Memory B cell (primary cell): ENCODE measurements at regions not wholly inside any gene's neighbourhood (a gene's known extent, or its start where the extent isn't known, plus 50 kb on each side); places are given as distances from the start of the nearest gene placed in this dataset.
"Not testable (repeated sequence)": the region's sequence is repeated elsewhere in the genome, so short reads cannot be mapped to it uniquely, and the experiment has no call there.

Experiments used
- ATAC-seq: fragments of 150-1000 bp; cut with Tn5 transposase; 2 replicates; pipeline ENCODE4 v1.10.0; 2021; ENCODE audit warnings: low read depth, mild to moderate bottlenecking, moderate library complexity
- DNase-seq, 2 donors: peaks; one replicate each; pipeline ENCODE4 v3.0.0; 2022; ENCODE audit warnings: low spot score in 2 of 2
- H3K27ac Mint-ChIP-seq: one replicate; pipeline ENCODE4 v1.8.0; 2022; ENCODE audit warnings: mild to moderate bottlenecking, moderate library complexity, mixed read lengths
- H3K27me3 Mint-ChIP-seq: one replicate; pipeline ENCODE4 v1.8.0; 2022; ENCODE audit warnings: mixed read lengths
- H3K36me3 Mint-ChIP-seq: one replicate; pipeline ENCODE4 v1.8.0; 2022; ENCODE audit warnings: mild to moderate bottlenecking, mixed read lengths
- H3K4me1 Mint-ChIP-seq: one replicate; pipeline ENCODE4 v1.8.0; 2022; ENCODE audit warnings: mixed read lengths
- H3K4me3 Mint-ChIP-seq: one replicate; pipeline ENCODE4 v1.8.0; 2022; ENCODE audit warnings: mild to moderate bottlenecking, moderate library complexity, mixed read lengths
- H3K9me3 Mint-ChIP-seq: one replicate; pipeline ENCODE4 v1.8.0; 2022; ENCODE audit warnings: mixed read lengths

DNA sequence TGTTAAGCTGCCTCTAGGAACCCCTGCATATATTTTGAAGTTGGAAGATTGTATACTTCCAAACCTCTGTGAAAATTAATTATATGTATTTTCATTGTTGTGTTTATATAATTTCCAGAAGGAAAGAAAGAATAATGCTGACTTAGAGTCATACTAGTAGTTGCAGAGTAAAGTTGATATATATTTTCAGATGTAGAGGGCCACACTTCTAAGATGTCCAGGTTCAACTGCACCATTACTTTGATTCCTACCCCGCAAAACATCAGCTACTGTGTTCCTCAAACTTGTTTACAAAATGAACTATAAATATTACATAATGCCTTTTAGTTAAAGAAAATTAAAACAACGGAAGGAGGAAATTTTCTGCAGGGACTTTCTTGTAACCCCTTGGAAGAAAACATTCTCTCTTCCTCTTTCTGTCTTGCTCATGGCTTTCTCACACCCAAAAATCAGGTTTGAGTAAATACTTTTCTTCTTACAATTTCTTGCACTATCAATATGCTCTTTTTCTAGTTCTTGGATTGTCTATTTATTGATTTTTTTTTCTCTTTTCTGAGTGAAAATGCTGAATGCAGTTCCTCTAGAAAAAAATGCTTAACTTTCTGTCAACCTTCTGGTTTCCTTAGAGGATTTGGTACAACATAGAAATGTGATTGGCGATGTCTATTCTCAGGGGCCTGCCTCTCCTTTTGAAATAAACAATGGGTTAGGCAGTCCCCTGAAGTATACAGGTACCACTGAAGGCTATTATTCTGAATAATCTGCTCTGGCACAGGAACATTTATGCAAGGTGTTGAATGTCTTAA is 867.8 kb downstream of the TTLL7 start:
- no peaks in the 10 kb centered on the region for H3K9me3 Mint-ChIP-seq
- no peak overlapping the region for H3K27ac Mint-ChIP-seq
- no peaks in the 10 kb centered on the region for H3K27me3 Mint-ChIP-seq
- ATAC-seq (no peak), DNase-seq (no peak)
- no peak overlapping the region for H3K4me3 Mint-ChIP-seq
- H3K36me3 Mint-ChIP-seq: no peaks in the 10 kb centered on the region
- no peaks in the 10 kb centered on the region for H3K4me1 Mint-ChIP-seq

DNA sequence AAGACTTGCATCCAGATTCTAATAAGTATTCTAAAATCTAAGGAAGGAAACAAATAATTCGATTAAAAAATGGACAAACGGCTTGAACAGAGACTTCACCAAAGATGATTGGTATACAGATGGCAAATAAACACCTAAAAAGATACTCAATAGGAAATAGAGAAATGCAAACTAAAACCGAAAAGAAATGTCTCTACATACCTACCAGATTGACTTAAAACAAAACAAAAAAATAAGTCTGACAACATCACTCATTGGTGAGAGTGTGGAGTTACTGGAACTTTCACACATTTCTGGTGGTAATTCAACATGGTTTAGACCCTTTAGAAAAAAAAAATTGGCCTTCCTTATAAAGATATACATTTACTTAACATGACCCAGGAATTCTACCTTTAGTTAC is 869.8 kb downstream of the TTLL7 start:
- Mint-ChIP-seq H3K27me3 (no peaks in the 10 kb centered on the region), H3K36me3 (no peaks in the 10 kb centered on the region), H3K4me3 (no peak overlapping the region), H3K9me3 (no peaks in the 10 kb centered on the region), H3K4me1 (no peaks in the 10 kb centered on the region), H3K27ac (no peak overlapping the region)
- no peak for DNase-seq
- no peak for ATAC-seq

DNA sequence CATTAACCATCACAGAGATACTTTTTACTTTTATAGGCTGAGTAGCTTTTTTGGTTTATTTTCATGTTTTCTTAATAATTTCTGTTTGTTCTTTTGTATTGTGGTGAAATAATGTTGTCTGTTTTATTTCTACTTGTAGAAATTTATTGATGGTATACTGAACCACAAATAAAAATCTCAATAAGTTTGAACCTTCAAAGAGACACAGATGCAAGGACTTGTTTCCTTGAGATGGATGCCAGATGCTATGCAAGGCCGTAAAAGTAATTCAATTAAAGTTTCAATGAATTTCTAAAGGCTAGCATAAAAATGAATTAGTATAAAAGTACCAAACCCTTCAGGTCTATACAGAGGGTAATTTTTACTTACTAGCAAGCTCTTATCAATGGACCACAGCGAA is 873.5 kb downstream of the TTLL7 start:
- Mint-ChIP-seq H3K9me3 (no peaks in the 10 kb centered on the region), H3K27ac (no peak overlapping the region), H3K36me3 (no peaks in the 10 kb centered on the region), H3K27me3 (no peaks in the 10 kb centered on the region), H3K4me1 (no peaks in the 10 kb centered on the region), H3K4me3 (no peak overlapping the region)
- no peak for ATAC-seq
- no peak for DNase-seq

DNA sequence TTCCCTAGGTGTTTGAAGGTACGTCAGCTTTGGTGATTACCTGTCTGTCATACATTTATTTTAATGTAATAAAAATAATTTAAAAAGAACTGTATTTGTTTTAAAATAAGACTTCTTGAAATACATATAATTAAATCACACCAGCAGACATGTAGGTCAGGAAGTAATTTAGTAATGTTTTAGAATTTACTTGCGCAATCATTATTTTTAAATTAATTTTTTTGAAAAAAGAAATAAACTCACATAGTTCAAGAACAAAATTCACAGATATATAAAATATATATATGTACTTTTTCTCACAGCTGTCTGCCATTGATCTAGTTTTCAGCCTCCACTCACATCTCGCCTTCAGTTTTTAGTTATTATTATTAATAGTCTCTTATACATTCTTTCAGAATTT is 875.9 kb downstream of the TTLL7 start:
- H3K9me3 Mint-ChIP-seq: no peaks in the 10 kb centered on the region
- no peak for ATAC-seq
- no peak overlapping the region for H3K27ac Mint-ChIP-seq
- H3K4me3 Mint-ChIP-seq: no peak overlapping the region
- no peak for DNase-seq
- H3K4me1 Mint-ChIP-seq: no peaks in the 10 kb centered on the region
- no peaks in the 10 kb centered on the region for H3K36me3 Mint-ChIP-seq
- H3K27me3 Mint-ChIP-seq: no peaks in the 10 kb centered on the region

DNA sequence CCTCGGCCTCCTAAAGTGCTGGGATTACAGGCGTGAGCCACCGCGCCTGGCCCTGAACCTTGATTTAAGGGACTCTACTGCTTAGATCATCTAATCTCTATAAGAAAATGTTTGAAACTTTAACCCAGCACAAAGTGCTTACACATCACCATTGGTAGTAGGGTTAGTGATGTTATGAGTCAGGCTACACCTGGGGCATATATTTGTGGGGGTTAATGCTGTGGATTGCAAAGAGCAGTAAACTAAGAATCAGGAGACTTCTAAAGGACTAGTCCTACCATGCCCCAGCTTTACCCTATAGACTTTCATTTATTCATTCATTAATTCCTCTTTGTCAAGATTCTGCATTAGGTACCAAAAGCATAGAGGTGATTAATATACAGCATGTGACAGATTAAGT is 880.5 kb downstream of the TTLL7 start:
- Mint-ChIP-seq H3K36me3 (no peaks in the 10 kb centered on the region), H3K4me1 (no peaks in the 10 kb centered on the region), H3K4me3 (no peak overlapping the region), H3K27ac (no peak overlapping the region), H3K9me3 (no peaks in the 10 kb centered on the region), H3K27me3 (no peaks in the 10 kb centered on the region)
- no peak for DNase-seq
- ATAC-seq: no peak

DNA sequence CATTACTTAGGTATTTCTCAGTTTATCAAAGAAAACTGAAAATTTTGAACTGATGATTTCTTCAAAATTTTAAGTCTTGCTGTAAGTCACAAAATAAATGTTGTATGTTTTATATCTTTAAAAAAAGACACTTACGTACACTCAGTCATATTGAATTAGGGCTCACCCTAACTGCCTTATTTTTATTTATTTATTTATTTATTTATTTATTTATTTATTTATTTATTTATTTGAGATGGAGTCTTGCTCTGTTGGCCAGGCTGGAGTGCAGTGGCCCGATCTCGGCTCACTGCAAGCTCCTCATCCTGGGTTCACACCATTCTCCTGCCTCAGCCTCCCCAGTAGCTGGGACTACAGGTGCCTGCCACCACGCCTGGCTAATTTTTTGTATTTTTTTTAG is 881.9 kb downstream of the TTLL7 start:
- not testable (repeated sequence) for H3K36me3 Mint-ChIP-seq, H3K4me3 Mint-ChIP-seq, H3K9me3 Mint-ChIP-seq, H3K27ac Mint-ChIP-seq, H3K27me3 Mint-ChIP-seq, H3K4me1 Mint-ChIP-seq, ATAC-seq, DNase-seq

DNA sequence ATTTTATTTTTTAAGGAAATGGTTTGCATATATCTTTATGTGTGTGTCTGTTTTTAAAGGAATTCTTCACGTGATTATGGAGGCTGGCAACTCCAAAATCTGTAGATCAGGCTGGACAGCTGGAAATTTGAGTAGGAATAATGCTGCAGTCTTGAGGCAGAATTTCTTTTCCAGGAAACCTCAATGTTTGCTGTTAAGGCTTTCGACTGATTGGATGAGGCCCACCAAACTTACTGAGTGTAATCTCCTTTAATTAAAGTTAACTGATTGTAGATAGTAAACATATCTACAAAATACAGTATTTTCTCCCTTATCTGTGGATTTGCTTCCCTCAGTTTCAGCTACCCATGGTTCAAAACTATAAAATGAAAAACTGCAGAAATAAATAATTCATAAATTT is 883.1 kb downstream of the TTLL7 start:
- no peak for ATAC-seq
- Mint-ChIP-seq H3K27ac (no peak overlapping the region), H3K27me3 (no peaks in the 10 kb centered on the region), H3K9me3 (no peaks in the 10 kb centered on the region), H3K4me3 (no peak overlapping the region), H3K4me1 (no peaks in the 10 kb centered on the region), H3K36me3 (no peaks in the 10 kb centered on the region)
- DNase-seq: no peak

DNA sequence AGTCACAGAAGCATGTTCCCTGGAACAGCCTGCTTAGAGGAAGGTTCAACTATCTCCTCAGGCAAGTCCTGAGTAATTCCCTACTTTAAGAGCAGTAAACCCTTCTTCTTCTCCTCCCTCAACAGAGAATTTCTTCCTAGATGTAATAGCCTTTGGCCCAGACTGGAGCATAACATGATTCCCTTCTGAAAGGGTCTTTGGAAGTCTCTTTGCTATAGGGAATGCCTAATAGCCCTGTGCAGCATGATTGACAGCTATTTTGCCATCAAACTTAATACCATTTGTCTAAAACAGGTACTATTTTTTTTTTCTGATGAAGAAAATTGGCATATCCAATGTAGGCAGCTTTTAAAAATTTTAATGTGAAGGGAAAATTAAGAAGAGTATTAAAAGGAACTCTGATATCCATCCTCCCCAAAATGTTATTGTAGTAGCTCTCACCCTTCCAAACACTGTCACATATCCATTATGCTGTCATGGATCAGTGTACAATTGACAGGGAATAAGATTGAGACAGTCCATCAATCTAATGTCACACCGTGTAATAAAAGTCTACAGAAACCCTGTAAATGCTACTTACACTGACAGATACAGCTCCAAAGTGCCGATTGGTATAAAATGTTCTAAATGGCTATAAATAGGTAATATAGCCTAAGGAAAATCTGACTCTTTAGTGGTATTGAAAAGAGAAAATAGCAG is 884.6 kb downstream of the TTLL7 start:
- DNase-seq (no peak), ATAC-seq (no peak)
- Mint-ChIP-seq H3K36me3 (no peaks in the 10 kb centered on the region), H3K27me3 (no peaks in the 10 kb centered on the region), H3K4me3 (no peak overlapping the region), H3K4me1 (no peaks in the 10 kb centered on the region), H3K27ac (no peak overlapping the region), H3K9me3 (no peaks in the 10 kb centered on the region)

DNA sequence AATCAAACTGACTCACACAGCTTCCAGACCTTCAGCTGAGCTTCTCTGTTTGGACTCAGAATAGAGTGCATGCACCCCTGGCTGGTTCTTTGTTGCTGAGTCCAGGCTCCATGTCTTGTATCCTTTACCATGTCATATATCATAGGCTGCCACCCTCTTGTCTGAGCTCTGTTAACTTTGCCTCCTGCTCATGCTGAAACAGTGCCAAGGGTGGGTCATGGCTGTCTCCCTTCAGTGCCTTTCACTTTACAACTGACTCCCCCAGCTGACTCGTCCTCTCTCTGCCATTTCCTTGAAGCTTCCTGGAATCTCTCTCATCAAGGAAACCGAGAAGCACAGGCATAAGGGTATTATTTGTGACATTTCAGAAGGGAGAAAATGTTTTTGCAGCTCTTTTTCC is 885.3 kb downstream of the TTLL7 start:
- no peaks in the 10 kb centered on the region for H3K36me3 Mint-ChIP-seq
- no peaks in the 10 kb centered on the region for H3K4me1 Mint-ChIP-seq
- DNase-seq: no peak
- H3K4me3 Mint-ChIP-seq: no peak overlapping the region
- no peaks in the 10 kb centered on the region for H3K9me3 Mint-ChIP-seq
- no peak for ATAC-seq
- no peaks in the 10 kb centered on the region for H3K27me3 Mint-ChIP-seq
- no peak overlapping the region for H3K27ac Mint-ChIP-seq

DNA sequence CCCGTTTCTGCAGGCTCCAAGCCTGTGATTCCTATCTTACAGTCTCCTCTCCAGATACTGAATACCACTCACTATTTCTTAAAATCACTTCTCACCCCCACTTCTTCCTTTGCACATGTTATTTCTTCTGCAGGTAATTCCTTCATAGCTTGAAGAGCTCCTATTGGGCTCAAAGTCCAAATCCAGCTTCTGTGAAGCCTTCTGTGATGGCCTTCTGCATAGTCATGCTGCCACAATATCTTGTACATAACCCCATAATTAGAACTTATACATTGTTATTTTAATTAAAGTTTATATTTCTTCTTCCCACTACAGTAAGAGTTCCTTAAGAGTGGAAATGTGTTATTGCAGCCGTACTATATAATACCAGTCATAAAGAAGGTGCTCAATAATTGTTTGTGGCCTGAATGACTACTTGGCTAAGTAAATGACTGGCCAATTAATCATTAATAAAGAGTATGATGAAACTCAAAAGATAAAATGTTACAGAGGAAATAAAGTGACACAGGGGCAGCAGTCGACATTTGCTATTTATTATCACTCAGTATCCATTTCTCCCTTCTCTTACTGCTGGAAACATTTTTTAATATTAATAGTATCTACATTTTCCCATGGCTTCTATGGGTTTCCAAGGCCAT is 886.6 kb downstream of the TTLL7 start:
- H3K4me3 Mint-ChIP-seq: no peak overlapping the region
- no peaks in the 10 kb centered on the region for H3K4me1 Mint-ChIP-seq
- no peaks in the 10 kb centered on the region for H3K27me3 Mint-ChIP-seq
- H3K27ac Mint-ChIP-seq: no peak overlapping the region
- DNase-seq (no peak), ATAC-seq (no peak)
- no peaks in the 10 kb centered on the region for H3K9me3 Mint-ChIP-seq
- no peaks in the 10 kb centered on the region for H3K36me3 Mint-ChIP-seq

DNA sequence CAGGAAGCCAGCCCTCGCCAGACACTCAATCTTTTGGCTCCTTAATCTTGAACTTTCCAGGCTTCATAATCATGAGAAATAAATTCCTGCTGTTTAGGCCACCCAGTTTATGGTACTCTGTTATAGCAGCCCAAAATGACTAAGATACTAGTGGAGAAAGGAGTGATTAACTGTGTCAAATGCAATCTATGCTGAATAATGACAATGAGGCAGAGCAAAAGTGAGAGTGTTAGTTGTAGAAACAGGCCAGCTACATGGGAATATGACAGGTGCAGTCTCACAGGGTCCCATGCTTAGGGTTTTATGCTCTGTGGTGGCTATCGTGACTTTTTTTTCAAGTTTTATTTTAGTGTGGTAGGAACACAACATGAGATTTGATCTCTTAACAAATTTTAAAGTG is 888.8 kb downstream of the TTLL7 start:
- no peak overlapping the region for H3K27ac Mint-ChIP-seq
- no peaks in the 10 kb centered on the region for H3K27me3 Mint-ChIP-seq
- ATAC-seq (no peak), DNase-seq (no peak)
- no peaks in the 10 kb centered on the region for H3K4me1 Mint-ChIP-seq
- H3K4me3 Mint-ChIP-seq: no peak overlapping the region
- H3K36me3 Mint-ChIP-seq: no peaks in the 10 kb centered on the region
- no peaks in the 10 kb centered on the region for H3K9me3 Mint-ChIP-seq

DNA sequence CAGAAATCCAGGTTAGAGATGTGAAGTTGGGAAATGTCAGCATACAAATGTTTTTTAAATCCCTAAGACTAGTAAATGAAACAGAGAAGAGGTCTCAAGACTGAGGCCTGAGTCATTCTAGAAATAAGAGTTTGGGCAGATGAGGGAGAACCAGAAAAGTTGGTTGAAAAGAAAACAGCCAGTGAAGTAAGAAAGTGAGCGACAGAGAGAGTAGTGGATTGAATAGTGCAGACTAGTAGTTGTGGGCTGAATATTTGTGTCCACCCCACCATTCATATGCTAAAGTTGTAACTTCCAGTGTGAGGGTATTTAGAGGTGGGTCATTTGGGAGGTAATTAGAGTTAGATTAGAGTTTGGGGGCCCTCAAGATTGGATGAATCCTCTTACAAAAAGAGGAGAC is 889.2 kb downstream of the TTLL7 start:
- no peaks in the 10 kb centered on the region for H3K4me1 Mint-ChIP-seq
- no peak overlapping the region for H3K4me3 Mint-ChIP-seq
- no peak for ATAC-seq
- H3K27me3 Mint-ChIP-seq: no peaks in the 10 kb centered on the region
- no peaks in the 10 kb centered on the region for H3K9me3 Mint-ChIP-seq
- no peaks in the 10 kb centered on the region for H3K36me3 Mint-ChIP-seq
- DNase-seq: no peak
- H3K27ac Mint-ChIP-seq: no peak overlapping the region

DNA sequence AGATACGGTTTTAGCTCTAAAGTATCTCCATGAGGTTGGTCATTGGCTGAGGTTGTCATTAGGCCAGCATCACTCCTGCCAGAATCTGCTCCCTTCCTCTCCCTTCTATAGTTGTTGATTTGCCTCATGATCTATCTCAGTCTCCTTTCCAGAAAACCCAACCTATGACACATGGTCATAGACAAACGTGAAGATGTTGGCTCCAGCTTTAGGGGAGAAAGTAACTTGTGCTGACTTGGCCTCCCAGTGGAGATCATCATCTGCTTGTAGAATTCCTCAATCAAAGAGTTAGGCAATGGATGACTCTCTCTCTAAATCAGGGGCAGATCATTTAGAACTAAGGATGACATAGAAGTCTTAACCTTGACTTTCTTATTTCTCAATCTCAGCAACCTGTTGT is 894.4 kb downstream of the TTLL7 start:
- no peak overlapping the region for H3K4me3 Mint-ChIP-seq
- H3K27ac Mint-ChIP-seq: no peak overlapping the region
- no peaks in the 10 kb centered on the region for H3K36me3 Mint-ChIP-seq
- H3K27me3 Mint-ChIP-seq: no peaks in the 10 kb centered on the region
- ATAC-seq: no peak
- H3K9me3 Mint-ChIP-seq: no peaks in the 10 kb centered on the region
- DNase-seq: no peak
- H3K4me1 Mint-ChIP-seq: no peaks in the 10 kb centered on the region

DNA sequence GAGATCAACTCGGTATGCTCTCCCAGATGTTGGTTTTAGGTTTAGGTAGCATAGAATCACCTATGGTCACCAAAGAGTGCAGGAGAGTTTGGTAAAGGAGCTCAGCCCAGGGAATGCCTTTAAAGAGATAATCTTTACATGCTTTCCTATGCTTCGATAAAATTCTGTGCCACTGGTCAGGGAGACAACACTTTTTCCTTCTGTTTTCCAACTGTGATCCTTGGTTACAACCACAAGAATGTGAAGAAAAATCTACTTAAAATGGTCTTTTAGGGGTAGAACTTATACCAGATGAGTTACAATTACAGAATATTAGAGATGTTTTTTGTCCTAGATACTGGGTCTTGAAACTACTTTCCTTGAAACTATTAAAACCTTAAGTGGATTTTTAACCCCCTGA is 895.6 kb downstream of the TTLL7 start:
- no peak for DNase-seq
- Mint-ChIP-seq H3K27me3 (no peaks in the 10 kb centered on the region), H3K36me3 (no peaks in the 10 kb centered on the region), H3K27ac (no peak overlapping the region), H3K4me3 (no peak overlapping the region), H3K9me3 (no peaks in the 10 kb centered on the region), H3K4me1 (no peaks in the 10 kb centered on the region)
- no peak for ATAC-seq
